T follicular helper cell (primary cell): ENCODE measurements at regions not wholly inside any gene's neighbourhood (a gene's known extent, or its start where the extent isn't known, plus 50 kb on each side); places are given as distances from the start of the nearest gene placed in this dataset.
"Not testable (repeated sequence)": the region's sequence is repeated elsewhere in the genome, so short reads cannot be mapped to it uniquely, and the experiment has no call there.

Experiments
- DNase-seq: peaks from one replicate; pipeline ENCODE4 v3.0.0-alpha.2; 2020; ENCODE audit warnings: low read depth

- DNase-seq = no peak
Observed at GRCh38 chr7:92973293-92973731, 136.9 kb upstream of the CDK6 start.

DNA sequence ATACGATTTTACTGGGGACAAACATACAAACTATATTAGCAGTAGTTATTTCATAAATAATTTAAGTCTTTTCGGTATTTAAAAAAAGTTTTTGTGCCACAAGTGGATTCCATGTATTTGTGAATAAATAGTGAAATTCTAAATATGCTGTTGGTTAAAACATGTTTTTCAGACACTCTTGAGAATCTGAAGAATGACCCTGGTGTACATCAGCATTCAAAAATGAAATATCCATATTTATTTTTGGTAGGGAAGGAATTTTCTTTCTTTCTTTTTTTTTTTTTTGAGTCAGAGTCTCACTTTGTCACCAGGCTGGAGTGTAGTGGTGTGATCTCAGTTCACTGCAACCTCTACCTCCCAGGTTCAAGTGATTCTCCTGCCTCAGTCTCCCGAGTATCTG is 136.1 kb upstream of the CDK6 start:
- DNase-seq = no peak

DNA sequence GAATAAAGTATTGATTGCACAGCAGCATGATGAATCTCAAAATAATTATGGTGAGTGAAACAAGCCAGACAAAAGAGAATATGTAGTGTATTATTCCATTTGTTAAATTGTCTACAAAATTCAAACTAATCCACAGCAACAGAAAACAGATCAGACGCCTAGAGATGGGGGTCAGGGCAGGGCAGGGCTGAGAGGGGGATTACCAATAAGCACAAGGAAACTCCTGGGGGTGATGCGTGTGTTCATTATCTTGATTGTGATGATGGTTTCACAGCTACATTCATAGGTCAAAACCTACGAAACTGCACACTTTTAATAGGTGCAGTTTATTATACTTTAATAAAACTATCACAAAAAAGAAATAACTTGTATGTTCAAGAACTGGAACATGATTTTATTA is 132.7 kb upstream of the CDK6 start:
- DNase-seq = no peak

GRCh38 chr7:92968502-92968901 is 132.1 kb upstream of the CDK6 start:
- no peak for DNase-seq

DNA sequence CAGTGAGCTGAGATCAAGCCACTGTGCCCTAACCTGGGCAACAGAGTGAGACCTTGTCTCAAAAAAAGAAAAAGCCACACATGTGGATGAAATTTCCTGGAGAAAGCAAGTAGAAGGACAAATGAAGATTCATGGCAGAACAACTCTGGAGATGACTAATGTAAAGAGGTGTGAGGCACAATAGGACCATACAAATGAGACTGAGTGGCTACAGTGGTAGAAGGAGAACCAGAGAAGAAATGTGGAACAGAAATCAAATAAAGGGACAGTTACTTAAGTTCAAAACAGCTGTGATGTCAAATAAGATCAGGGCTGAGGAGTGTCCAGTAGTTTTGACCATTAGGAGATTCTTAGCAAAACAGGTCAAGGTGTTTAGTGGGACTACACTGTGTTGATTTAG is 130.9 kb upstream of the CDK6 start:
- DNase-seq = no peak

DNA sequence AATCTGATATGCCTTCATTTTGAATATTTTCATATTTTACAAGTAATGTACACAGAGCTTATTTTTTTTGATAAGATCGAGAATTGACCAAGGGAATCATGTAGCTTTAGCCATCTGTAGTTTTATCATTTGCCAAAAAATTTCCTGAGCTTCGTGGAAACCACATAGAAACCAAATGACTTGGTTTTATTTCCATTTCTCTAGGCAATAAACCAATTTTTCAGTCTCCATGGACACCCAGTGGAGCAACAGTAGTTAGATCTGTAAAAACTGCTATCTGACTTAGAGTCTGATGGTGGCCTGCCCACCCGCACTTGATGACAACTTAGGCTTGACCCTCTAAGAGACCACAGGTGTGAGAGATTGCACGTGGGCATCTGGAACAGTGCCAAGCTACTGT is 127.8 kb upstream of the CDK6 start:
- DNase-seq = no peak

GRCh38 chr7:92963566-92963965 is 127.2 kb upstream of the CDK6 start:
- no peak for DNase-seq

GRCh38 chr7:92961961-92962360 is 125.6 kb upstream of the CDK6 start:
- DNase-seq = no peak

DNA sequence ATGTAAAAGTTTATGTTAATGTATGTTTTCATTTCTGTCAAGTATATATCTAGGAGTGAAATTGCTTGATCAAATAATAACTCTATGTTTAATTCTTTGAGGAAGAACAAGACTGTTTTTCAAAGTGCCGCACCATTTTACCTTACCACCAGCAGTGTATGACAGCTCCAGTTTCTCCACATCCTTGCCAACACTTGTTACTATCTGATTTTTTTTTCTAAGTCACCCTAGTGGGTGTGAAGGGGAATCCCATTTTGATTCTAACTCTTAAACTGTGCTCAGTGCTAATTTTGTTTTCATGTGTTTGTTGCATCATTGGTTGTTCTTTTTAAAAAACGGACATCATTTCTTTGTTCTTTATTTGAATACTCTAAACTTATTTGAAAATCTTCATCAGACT is 120.2 kb upstream of the CDK6 start:
- no peak for DNase-seq

GRCh38 chr7:92955081-92955480 is 118.7 kb upstream of the CDK6 start:
- no peak for DNase-seq

DNA sequence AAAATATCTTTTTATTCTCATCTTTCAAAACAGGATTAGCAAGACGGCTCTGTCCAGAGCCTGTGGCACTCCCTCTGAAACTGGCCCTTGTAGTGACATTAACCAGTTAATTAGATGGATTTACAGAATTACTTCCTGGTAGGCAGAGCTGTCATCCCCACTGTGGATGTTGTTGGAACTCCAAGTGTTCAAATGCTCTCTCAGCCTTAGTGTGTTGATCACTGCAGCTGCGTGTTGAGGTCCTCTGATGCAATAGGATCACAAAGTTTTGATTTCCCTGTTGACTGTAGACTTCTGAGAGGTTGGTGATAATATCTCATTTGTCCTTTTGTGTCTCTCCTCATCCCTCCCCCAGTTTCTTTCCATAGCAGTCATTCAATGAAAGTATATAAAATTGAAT is 117.3 kb upstream of the CDK6 start:
- DNase-seq = no peak

- no peak for DNase-seq
Observed at GRCh38 chr7:92949748-92950147, 113.4 kb upstream of the CDK6 start.

- no peak for DNase-seq
Observed at GRCh38 chr7:92945840-92946239, 109.5 kb upstream of the CDK6 start.

- DNase-seq = no peak
Observed at GRCh38 chr7:92944633-92945032, 108.3 kb upstream of the CDK6 start.

GRCh38 chr7:92942706-92943105 is 106.3 kb upstream of the CDK6 start:
- DNase-seq = not testable (repeated sequence)

- DNase-seq = no peak
Observed at GRCh38 chr7:92939666-92940360, 103.4 kb upstream of the CDK6 start.

DNA sequence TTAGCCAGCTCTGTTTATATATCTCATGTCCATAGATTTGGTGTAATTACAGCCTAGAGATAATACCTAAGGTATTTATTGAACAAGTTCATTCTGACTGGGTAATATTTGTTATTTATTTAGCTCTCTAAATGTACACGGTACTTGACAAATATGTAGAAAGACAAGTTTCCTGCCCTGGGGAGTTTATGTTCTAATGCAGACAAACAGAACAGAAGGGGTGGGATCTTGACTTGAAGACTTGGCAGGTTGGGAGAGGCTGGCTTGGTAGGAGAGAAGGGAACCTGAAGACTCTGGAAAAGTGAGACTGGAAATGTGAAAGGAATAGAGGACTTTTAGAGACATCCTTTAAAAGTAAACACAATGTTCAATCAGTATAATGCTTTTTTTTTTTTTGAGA is 97.7 kb upstream of the CDK6 start:
- DNase-seq = no peak

- DNase-seq = no peak
Observed at GRCh38 chr7:92932450-92932849, 96.1 kb upstream of the CDK6 start.

- no peak for DNase-seq
Observed at GRCh38 chr7:92930404-92930803, 94.0 kb upstream of the CDK6 start.

DNA sequence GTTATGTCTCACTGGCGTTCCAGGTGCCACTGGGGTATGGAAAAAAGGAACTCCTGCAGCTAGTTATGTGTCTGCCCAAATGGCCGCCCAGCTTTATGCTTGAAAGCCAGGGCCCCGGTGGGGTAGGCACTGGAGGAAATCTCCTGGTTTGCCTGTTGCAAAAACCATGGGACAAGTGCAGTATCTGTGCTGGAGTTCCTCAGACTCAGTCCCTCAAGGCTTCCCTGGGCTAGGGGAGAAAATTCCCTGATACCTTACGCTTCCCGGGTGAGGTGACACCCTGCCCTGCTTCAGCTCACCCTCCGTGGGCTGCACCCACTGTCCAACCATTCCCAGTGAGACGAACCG is 90.3 kb upstream of the CDK6 start:
- DNase-seq = no peak

DNA sequence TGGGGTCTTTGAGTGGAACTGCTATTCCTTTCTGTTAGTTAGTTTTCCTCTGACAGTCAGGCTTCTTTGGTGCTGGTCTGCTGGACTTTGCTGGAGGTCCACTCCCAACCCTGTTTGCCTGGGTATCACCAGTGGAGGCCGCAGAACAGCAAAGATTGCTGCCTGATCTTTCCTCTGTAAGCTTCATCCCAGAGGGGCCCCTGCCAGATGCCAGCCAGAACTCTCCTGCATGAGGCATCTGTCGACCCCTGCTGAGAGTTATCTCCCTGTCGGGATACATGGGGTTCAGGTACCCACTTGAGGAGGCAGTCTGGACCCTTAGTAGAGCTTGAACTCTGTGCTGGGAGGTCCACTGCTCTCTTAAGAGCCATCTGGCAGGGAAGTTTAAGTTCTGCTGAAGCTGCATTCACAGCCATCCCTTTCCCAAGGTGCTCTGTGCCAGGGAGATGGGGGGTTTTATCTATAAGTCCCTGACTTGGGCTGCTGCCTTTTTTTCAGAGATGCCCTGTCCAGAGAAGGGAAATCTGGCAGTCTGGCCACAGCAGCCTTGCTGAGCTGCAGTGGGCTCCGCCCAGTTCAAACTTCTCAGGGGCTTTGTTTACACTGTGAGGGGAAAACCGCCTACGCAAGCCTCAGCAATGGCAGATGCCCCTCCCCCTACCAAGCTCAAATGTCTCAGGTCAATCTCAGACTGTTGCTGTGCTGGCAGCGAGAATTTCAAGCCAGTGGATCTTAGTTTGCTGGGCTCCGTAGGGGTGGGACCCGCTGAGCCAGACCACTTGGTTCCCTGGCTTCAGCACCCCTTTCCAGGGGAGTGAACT is 89.7 kb upstream of the CDK6 start:
- DNase-seq = no peak

DNA sequence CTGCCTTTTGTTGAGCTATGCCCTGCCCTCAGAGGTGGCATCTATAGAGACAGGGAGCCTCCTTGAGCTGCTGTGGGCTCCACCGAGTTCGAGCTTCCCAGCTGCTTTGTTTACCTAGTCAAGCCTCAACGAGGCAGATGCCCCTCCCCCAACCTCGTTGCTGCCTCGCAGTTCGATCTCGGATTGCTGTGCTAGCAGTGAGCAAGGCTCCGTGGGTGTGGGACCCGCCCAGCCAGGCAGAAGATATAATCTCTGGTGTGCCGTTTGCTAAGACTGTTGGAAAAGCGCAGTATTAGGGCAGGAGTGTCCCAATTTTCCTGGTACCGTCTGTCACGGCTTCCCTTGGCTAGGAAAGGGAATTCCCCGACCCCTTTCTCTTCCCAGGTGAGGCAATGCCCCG is 88.4 kb upstream of the CDK6 start:
- no peak for DNase-seq

DNA sequence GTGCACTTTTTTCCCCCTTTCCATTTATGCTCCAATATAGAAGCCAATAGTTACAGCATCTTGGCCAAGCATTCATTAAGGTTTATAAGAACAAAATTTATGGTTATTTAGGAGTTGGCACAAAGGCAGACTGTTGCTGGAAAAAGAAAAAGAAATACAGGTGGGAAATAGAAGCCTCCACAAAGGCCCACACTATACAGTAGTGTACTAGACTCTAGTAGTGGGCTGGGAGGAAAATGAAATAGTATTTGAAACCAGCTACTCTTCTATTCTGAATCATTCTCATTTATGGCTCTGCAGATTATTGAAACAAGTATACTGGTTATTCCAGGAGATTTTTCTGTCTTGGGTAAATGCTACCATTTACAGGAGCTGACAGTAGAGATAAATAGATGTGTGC is 80.9 kb upstream of the CDK6 start:
- DNase-seq = no peak

- no peak for DNase-seq
Observed at GRCh38 chr7:92916770-92917224, 80.4 kb upstream of the CDK6 start.
